ENCODE measurements at regions not wholly inside any gene's neighbourhood (a gene's known extent, or its start where the extent isn't known, plus 50 kb on each side); places are given as distances from the start of the nearest gene placed in this dataset.

DNA sequence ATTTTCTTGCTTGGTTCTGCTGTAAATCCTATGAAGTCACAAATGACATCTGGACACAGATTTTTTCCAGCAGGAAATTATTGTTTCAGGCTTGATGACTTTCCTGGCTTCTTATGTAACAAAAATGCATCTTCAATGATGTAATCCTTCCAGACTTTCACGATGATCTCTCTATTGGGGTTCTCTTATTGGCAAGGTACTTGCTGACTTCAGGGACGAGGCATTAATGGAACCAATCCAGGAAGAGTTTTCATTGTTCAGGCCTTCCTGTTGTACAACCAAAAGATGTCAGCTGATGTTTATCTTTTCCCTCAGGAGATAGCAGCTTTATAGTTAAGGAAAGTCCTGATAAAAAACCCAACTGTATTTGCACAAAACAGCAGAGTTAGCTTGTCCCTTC is 118.5 kb upstream of the MMS22L start:
- TF ChIP-seq CTCF (IDR thresholded peaks at IDR 0.05): no peak
- Mint-ChIP-seq H3K4me3 (no peak overlapping the region), H3K36me3 (no peaks in the 10 kb centered on the region), H3K27me3 (ENCODE audit: low read depth in 2 of 2) (no peaks in the 10 kb centered on the region), H3K4me1 (no peaks in the 10 kb centered on the region), H3K27ac (no peak overlapping the region), H3K9me3 (no peaks in the 10 kb centered on the region)
- Histone ChIP-seq H3K36me3 (ENCODE audit: control insufficient read depth, insufficient read depth, low read length) (no peaks in the 10 kb centered on the region), H3K9me3 (ENCODE audit: control insufficient read depth, insufficient read depth, low read length) (no peaks in the 10 kb centered on the region), H3K4me3 (ENCODE audit: low read length) (no peak overlapping the region), H3K4me1 (ENCODE audit: control insufficient read depth, insufficient read depth, low read length) (no peaks in the 10 kb centered on the region), H3K27ac (ENCODE audit: low read length) (no peak overlapping the region), H3K27me3 (ENCODE audit: control insufficient read depth, insufficient read depth, low read length) (no peaks in the 10 kb centered on the region)
- ATAC-seq: no peak
- no peak for DNase-seq
- WGBS (ENCODE audit: insufficient coverage): 20% methylated on average over 2 of the region's 2 CpGs
- intact Hi-C loops (cut with micrococcal nuclease): no loop called here

- 72% methylated on average over 3 of the region's 3 CpGs for WGBS (ENCODE audit: insufficient coverage)
- Mint-ChIP-seq H3K27me3 (ENCODE audit: low read depth in 2 of 2) (no peaks in the 10 kb centered on the region), H3K4me3 (no peak overlapping the region), H3K27ac (no peak overlapping the region), H3K4me1 (no peaks in the 10 kb centered on the region), H3K9me3 (no peaks in the 10 kb centered on the region), H3K36me3 (no peaks in the 10 kb centered on the region)
- DNase-seq: no peak
- Histone ChIP-seq H3K36me3 (ENCODE audit: control insufficient read depth, insufficient read depth, low read length) (no peaks in the 10 kb centered on the region), H3K27me3 (ENCODE audit: control insufficient read depth, insufficient read depth, low read length) (no peaks in the 10 kb centered on the region), H3K9me3 (ENCODE audit: control insufficient read depth, insufficient read depth, low read length) (no peaks in the 10 kb centered on the region), H3K4me1 (ENCODE audit: control insufficient read depth, insufficient read depth, low read length) (no peaks in the 10 kb centered on the region), H3K4me3 (ENCODE audit: low read length) (no peak overlapping the region), H3K27ac (ENCODE audit: low read length) (no peak overlapping the region)
- no peak for TF ChIP-seq CTCF (IDR thresholded peaks at IDR 0.05)
- intact Hi-C loops (cut with micrococcal nuclease): no loop called here
- no peak for ATAC-seq
Measured at GRCh38 chr6:97405818-97406409, 122.9 kb upstream of the MMS22L start.

DNA sequence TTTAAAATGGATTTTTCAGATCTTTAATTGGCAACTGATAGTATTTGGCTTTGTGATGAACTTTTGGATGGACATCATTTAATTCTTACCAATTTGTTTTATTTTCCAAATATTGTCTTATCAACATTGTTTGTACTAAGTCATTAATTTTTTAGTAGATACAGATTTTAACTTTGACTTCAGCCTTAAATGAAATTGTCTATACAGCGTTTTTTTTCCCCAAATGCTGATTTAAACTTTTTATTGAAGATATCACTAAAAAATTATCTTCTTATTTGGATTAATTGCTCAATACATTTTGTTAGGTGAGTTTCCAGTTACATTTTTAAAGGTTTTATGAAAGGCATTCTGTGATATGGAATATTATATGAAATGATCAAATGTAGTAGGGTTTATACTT is 123.6 kb upstream of the MMS22L start:
- H3K27ac Mint-ChIP-seq: no peak overlapping the region
- no peaks in the 10 kb centered on the region for H3K36me3 Mint-ChIP-seq
- H3K4me1 ChIP-seq (ENCODE audit: control insufficient read depth, insufficient read depth, low read length): no peaks in the 10 kb centered on the region
- no peak overlapping the region for H3K27ac ChIP-seq (ENCODE audit: low read length)
- H3K9me3 Mint-ChIP-seq: no peaks in the 10 kb centered on the region
- no peak overlapping the region for H3K4me3 ChIP-seq (ENCODE audit: low read length)
- H3K36me3 ChIP-seq (ENCODE audit: control insufficient read depth, insufficient read depth, low read length): no peaks in the 10 kb centered on the region
- DNase-seq (no peak), ATAC-seq (no peak)
- no peaks in the 10 kb centered on the region for H3K27me3 ChIP-seq (ENCODE audit: control insufficient read depth, insufficient read depth, low read length)
- TF ChIP-seq CTCF (IDR thresholded peaks at IDR 0.05): no peak
- no peaks in the 10 kb centered on the region for H3K9me3 ChIP-seq (ENCODE audit: control insufficient read depth, insufficient read depth, low read length)
- no peak overlapping the region for H3K4me3 Mint-ChIP-seq
- H3K27me3 Mint-ChIP-seq (ENCODE audit: low read depth in 2 of 2): no peaks in the 10 kb centered on the region
- no peaks in the 10 kb centered on the region for H3K4me1 Mint-ChIP-seq
- intact Hi-C loops (cut with micrococcal nuclease): no loop called here
- no CpG with 5 or more reads among the region's 1 CpG for WGBS (ENCODE audit: insufficient coverage)

- intact Hi-C loops (cut with micrococcal nuclease): no loop called here
- ATAC-seq (no peak), DNase-seq (no peak)
- Mint-ChIP-seq H3K4me3 (no peak overlapping the region), H3K27ac (no peak overlapping the region), H3K4me1 (no peaks in the 10 kb centered on the region), H3K27me3 (ENCODE audit: low read depth in 2 of 2) (no peaks in the 10 kb centered on the region), H3K36me3 (no peaks in the 10 kb centered on the region), H3K9me3 (no peaks in the 10 kb centered on the region)
- no peak overlapping the region for H3K4me3 ChIP-seq (ENCODE audit: low read length)
- TF ChIP-seq CTCF (IDR thresholded peaks at IDR 0.05): no peak
- no peaks in the 10 kb centered on the region for H3K4me1 ChIP-seq (ENCODE audit: control insufficient read depth, insufficient read depth, low read length)
- no peak overlapping the region for H3K27ac ChIP-seq (ENCODE audit: low read length)
- no peaks in the 10 kb centered on the region for H3K9me3 ChIP-seq (ENCODE audit: control insufficient read depth, insufficient read depth, low read length)
- H3K36me3 ChIP-seq (ENCODE audit: control insufficient read depth, insufficient read depth, low read length): no peaks in the 10 kb centered on the region
- 33% methylated on average over 1 of the region's 2 CpGs for WGBS (ENCODE audit: insufficient coverage)
- no peaks in the 10 kb centered on the region for H3K27me3 ChIP-seq (ENCODE audit: control insufficient read depth, insufficient read depth, low read length)
Measured at GRCh38 chr6:97411610-97412009, 128.6 kb upstream of the MMS22L start.

Measured in natural killer cell (primary cell).